HPDE6-E6E7 (cell line): ENCODE measurements at regions not wholly inside any gene's neighbourhood (a gene's known extent, or its start where the extent isn't known, plus 50 kb on each side); places are given as distances from the start of the nearest gene placed in this dataset.
"Not testable (repeated sequence)": the region's sequence is repeated elsewhere in the genome, so short reads cannot be mapped to it uniquely, and the experiment has no call there.

ENCODE experiments used
- DNase-seq: peaks from one replicate; pipeline ENCODE4 v3.0.0; 2011; ENCODE audit warnings: missing footprints; ENCODE audit errors: extremely low spot score

- DNase-seq: no peak
Observed at GRCh38 chrX:140065961-140066662, 100.8 kb upstream of the CXorf66 start.

GRCh38 chrX:140064993-140065392 is 99.7 kb upstream of the CXorf66 start:
- no peak for DNase-seq

DNA sequence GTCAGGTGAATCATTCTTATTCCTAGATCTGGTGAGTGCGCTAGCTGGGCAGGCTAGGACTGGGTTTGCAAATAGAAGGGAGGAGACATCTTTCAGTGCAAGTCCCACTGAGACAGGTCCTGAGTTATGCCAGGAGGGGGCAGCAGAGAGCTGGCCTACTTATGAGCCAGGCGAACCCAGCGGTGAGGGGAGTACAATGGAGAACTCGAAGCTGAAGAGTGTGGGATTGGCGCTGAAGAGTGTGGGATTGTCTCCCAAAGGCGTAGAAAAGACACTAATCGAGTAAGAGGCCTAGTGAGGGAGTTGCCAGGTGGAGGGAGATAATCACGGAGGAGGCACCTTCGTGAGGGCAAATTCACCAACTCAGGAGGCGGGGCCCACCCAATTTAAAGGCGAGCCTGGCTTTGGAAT is 91.7 kb upstream of the CXorf66 start:
- DNase-seq: peak; percentile 71

DNA sequence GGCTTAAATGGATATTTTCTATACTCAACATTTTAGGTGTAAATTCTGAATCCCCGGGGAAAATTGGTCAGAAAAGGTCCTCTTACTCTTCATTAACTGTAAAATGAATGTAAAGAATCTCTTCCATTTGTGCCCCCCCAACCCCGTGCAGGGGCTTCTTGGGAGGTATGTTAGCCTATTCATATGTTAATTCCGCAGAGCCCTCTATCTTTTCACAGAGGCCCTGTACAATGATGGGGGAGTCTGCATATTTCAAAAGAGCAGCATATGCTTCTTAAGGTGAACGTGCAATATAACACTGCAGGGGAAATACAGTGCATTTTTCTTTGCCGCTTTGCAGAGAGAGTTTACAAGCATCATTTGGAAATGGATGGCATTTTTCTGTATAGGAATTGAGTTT is 88.5 kb upstream of the CXorf66 start:
- DNase-seq: no peak

GRCh38 chrX:140050906-140051305 is 85.6 kb upstream of the CXorf66 start:
- DNase-seq: peak; percentile 22

GRCh38 chrX:140040386-140040785 is 75.1 kb upstream of the CXorf66 start:
- DNase-seq: no peak

DNA sequence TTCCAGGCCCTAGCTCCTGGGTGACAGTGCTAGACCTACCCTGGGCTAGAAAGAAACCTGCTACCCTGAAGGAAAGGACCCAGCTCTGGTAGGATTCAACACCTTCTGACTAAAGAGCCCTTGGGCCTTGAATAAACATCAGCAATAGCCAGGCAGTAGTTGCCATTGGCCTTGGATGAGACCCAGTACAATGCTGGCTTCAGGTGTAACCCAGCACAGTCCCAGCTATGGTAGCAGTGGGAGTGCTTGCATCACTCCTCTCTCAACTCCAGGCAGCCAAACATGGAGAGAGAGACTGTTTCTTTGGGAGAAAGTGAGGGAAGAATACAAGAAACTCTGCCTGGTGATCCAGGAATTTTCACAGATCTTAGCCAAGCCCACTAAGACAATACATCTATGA is 73.5 kb upstream of the CXorf66 start:
- no peak for DNase-seq

DNA sequence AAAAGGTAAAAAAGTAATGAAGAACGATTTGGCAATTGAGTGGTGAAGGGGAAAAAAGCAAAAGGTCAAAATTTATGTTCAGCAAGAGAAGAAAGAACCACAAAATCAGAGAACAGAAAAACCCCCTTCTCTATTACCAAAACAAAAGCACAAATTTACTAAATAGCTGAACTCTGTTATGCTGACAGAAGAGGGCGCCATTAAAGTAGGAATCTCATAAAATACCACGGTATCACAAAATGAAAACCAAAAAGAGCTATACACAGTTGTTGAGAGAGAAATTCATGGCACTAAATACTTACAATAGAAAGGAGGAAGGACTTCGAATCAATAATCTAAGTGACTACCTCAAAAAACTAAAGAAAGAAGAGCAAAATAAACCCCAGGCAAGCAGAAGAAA is 69.6 kb upstream of the CXorf66 start:
- DNase-seq: no peak

GRCh38 chrX:140022482-140022881 is 57.2 kb upstream of the CXorf66 start:
- DNase-seq: no peak

GRCh38 chrX:140019134-140019533 is 53.8 kb upstream of the CXorf66 start:
- not testable (repeated sequence) for DNase-seq
